ENCODE measurements at regions not wholly inside any gene's neighbourhood (a gene's known extent, or its start where the extent isn't known, plus 50 kb on each side); places are given as distances from the start of the nearest gene placed in this dataset.

DNA sequence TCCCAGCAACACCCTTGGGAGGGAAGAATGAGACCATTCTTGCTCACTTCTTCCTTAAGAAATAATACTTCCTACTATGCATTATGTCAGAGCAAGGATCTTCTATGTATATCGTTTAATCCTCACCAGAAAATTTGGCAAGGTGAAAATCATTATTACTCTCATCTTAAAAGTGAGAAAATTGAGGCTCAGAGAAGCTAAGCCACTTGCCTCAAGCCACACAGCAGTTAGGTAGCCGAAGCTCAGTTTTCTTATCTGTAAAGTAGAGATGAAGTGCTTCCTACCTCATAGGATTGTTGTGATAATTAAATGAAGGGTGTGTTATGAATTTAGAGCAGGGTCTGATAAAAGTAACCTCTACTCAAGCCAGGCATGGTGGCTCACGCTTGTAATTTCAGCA, 368.9 kb upstream of the ASIC2 start:
- TF ChIP-seq EZH2phosphoT487 (IDR thresholded peaks at IDR 0.05; ENCODE audit: borderline replicate concordance): no peak
- TF ChIP-seq, protein P1, sequence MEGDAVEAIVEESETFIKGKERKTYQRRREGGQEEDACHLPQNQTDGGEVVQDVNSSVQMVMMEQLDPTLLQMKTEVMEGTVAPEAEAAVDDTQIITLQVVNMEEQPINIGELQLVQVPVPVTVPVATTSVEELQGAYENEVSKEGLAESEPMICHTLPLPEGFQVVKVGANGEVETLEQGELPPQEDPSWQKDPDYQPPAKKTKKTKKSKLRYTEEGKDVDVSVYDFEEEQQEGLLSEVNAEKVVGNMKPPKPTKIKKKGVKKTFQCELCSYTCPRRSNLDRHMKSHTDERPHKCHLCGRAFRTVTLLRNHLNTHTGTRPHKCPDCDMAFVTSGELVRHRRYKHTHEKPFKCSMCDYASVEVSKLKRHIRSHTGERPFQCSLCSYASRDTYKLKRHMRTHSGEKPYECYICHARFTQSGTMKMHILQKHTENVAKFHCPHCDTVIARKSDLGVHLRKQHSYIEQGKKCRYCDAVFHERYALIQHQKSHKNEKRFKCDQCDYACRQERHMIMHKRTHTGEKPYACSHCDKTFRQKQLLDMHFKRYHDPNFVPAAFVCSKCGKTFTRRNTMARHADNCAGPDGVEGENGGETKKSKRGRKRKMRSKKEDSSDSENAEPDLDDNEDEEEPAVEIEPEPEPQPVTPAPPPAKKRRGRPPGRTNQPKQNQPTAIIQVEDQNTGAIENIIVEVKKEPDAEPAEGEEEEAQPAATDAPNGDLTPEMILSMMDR (conservative IDR thresholded peaks at IDR 0.05; ENCODE audit: low read length): no peak
- no peaks in the 10 kb centered on the region for H4K20me1 ChIP-seq (ENCODE audit: insufficient read depth, low read length, poor library complexity, severe bottlenecking)
- H3K4me2 ChIP-seq (ENCODE audit: low read depth, low read length, poor library complexity, severe bottlenecking): no peak overlapping the region
- H3K4me1 ChIP-seq (ENCODE audit: insufficient read depth, low read length, poor library complexity, severe bottlenecking): no peaks in the 10 kb centered on the region
- no peak overlapping the region for H3K4me3 ChIP-seq (ENCODE audit: low read length, poor library complexity, severe bottlenecking)
- no peak overlapping the region for H2AFZ ChIP-seq (ENCODE audit: low read length)
- H3F3A ChIP-seq (ENCODE audit: low read depth): no peaks in the 10 kb centered on the region
- H3K9me2 ChIP-seq (replicated peaks; ENCODE audit: low read depth, low read length): no peaks in the 10 kb centered on the region
- H3K27me3 ChIP-seq (ENCODE audit: insufficient read depth, low read length, poor library complexity, severe bottlenecking): no peaks in the 10 kb centered on the region
- H3K36me3 ChIP-seq (ENCODE audit: insufficient read depth, low read length): no peaks in the 10 kb centered on the region
- H3K9ac ChIP-seq (ENCODE audit: low read depth, low read length, poor library complexity, severe bottlenecking): no peak overlapping the region
- no peaks in the 10 kb centered on the region for H3K9me3 ChIP-seq (ENCODE audit: insufficient read depth, low read depth, low read length)
- H3K79me2 ChIP-seq (ENCODE audit: insufficient read depth, low read length): no peaks in the 10 kb centered on the region

DNA sequence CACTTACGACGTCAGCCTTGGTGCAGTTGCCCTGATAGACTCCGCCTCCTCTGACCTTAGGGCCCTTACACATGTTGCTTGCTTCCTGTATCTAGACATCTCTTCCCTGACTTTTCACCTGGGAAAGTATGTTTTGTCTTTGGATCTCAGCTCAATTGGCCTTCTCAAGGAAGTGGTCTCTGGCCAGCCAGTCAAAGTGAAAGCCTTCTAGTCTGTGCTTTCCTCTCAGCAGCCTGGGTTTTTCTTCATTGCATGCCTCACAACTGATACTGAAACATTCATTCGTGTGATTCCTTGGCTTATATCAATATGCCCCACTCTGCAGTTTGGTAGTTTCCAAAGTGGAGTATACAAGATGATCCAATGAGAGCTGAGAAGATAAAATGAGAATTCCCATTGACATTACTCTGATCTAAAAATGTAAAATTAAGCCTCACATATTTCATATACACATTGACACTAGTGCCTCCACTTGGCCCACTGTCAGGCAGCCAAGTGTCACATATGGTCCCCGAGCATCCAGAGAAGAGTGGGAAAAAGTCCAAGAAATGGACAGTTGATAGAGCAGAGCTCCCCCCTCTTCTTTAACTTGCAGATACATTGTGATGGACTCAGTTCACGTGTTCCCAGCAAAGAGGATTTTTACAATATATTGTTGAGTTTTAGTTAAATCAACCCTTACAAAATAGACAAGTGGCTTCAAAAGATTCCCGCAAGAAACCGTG, 371.2 kb upstream of the ASIC2 start:
- Histone ChIP-seq H3K9me3 (ENCODE audit: insufficient read depth, low read depth, low read length) (no peaks in the 10 kb centered on the region), H3K4me1 (ENCODE audit: insufficient read depth, low read length, poor library complexity, severe bottlenecking) (no peaks in the 10 kb centered on the region), H3K27me3 (ENCODE audit: insufficient read depth, low read length, poor library complexity, severe bottlenecking) (no peaks in the 10 kb centered on the region), H4K20me1 (ENCODE audit: insufficient read depth, low read length, poor library complexity, severe bottlenecking) (no peaks in the 10 kb centered on the region), H3K4me3 (ENCODE audit: low read length, poor library complexity, severe bottlenecking) (no peak overlapping the region), H3K4me2 (ENCODE audit: low read depth, low read length, poor library complexity, severe bottlenecking) (no peak overlapping the region), H3F3A (ENCODE audit: low read depth) (no peaks in the 10 kb centered on the region), H3K79me2 (ENCODE audit: insufficient read depth, low read length) (no peaks in the 10 kb centered on the region), H3K9me2 (replicated peaks; ENCODE audit: low read depth, low read length) (no peaks in the 10 kb centered on the region), H3K36me3 (ENCODE audit: insufficient read depth, low read length) (no peaks in the 10 kb centered on the region), H3K9ac (ENCODE audit: low read depth, low read length, poor library complexity, severe bottlenecking) (no peak overlapping the region), H2AFZ (ENCODE audit: low read length) (no peak overlapping the region)
- TF ChIP-seq EZH2phosphoT487 (IDR thresholded peaks at IDR 0.05; ENCODE audit: borderline replicate concordance): no peak
- TF ChIP-seq, protein P1 (conservative IDR thresholded peaks at IDR 0.05; ENCODE audit: low read length): no peak

DNA sequence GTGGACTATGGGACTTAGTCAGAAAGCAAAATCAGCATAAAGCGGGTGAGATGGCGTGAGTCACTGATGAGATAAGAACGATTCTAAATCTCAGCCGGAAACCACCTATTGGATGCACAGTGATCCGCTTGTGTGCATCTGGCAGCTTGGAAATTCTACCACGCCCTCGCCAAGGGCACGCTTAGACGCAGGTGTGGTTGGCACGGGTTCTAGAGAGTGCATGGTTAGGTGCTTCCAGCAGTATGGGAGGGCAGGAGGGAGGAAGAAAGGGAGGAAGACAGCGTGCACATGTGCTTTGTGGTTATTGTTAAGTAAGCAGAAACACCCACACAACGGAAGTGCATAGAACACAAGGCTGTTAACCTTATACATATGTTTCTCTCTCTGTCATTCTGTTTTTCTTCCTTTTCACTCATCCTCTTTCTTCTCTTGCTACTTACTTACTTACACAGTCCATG, 374.0 kb upstream of the ASIC2 start:
- Histone ChIP-seq H3K79me2 (ENCODE audit: insufficient read depth, low read length) (no peaks in the 10 kb centered on the region), H3K4me2 (ENCODE audit: low read depth, low read length, poor library complexity, severe bottlenecking) (no peak overlapping the region)
- TF ChIP-seq EZH2phosphoT487 (IDR thresholded peaks at IDR 0.05; ENCODE audit: borderline replicate concordance): no peak
- TF ChIP-seq, protein P1 (conservative IDR thresholded peaks at IDR 0.05; ENCODE audit: low read length): no peak

More for the DNA sequence above, 374.0 kb upstream of the ASIC2 start:
- Histone ChIP-seq H2AFZ (ENCODE audit: low read length) (no peak overlapping the region), H3K4me1 (ENCODE audit: insufficient read depth, low read length, poor library complexity, severe bottlenecking) (no peaks in the 10 kb centered on the region), H3K36me3 (ENCODE audit: insufficient read depth, low read length) (no peaks in the 10 kb centered on the region), H4K20me1 (ENCODE audit: insufficient read depth, low read length, poor library complexity, severe bottlenecking) (no peaks in the 10 kb centered on the region), H3K27me3 (ENCODE audit: insufficient read depth, low read length, poor library complexity, severe bottlenecking) (no peaks in the 10 kb centered on the region), H3K9me2 (replicated peaks; ENCODE audit: low read depth, low read length) (no peaks in the 10 kb centered on the region), H3K9me3 (ENCODE audit: insufficient read depth, low read depth, low read length) (no peaks in the 10 kb centered on the region), H3K4me3 (ENCODE audit: low read length, poor library complexity, severe bottlenecking) (no peak overlapping the region), H3K9ac (ENCODE audit: low read depth, low read length, poor library complexity, severe bottlenecking) (no peak overlapping the region), H3F3A (ENCODE audit: low read depth) (no peaks in the 10 kb centered on the region)

Data from Loucy (cell line).